ENCODE measurements at regions not wholly inside any gene's neighbourhood (a gene's known extent, or its start where the extent isn't known, plus 50 kb on each side); places are given as distances from the start of the nearest gene placed in this dataset.

DNA sequence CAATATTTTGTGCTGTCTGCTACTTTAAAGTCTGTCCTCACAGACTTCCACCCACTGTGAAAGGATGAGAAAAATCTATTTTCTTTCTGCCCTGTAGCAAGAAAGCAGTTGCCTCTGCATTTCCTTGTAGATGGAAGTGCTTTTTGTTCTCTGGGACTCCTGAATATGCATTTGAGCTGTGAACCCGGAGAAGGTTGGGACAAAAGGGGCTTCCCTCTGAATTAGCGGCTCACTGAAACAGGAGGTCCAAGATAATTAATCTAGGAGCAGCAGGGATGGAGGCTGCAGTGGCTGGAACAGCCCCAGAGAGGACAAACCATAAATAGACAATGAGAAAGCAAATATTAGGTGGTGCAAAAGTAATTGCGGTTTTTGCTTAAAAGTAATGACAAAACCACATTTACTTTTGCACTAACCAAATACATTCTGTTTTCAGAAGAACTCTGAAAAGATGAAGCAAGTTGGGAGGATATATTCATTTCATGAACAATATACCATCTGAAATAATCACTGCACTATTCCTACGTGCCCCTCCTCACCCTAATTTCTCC, 143.4 kb upstream of the KBTBD8 start:
- H3K79me2 ChIP-seq (ENCODE audit: control insufficient read depth, insufficient read depth, low read length, unreplicated experiment) = no peaks in the 10 kb centered on the region
- no peaks in the 10 kb centered on the region for H3K4me1 ChIP-seq (ENCODE audit: control insufficient read depth, insufficient read depth, low read length, unreplicated experiment)
- H2AFZ ChIP-seq (ENCODE audit: low read length, unreplicated experiment) = no peak overlapping the region
- H3K4me3 ChIP-seq (ENCODE audit: low read depth, low read length) = no peak overlapping the region
- H3K27ac ChIP-seq (ENCODE audit: low read depth, low read length) = no peak overlapping the region
- peaks cover 44% of the 10 kb centered on the region for H3K27me3 ChIP-seq (ENCODE audit: insufficient read depth, low read length)
- no peaks in the 10 kb centered on the region for H3K36me3 ChIP-seq (ENCODE audit: insufficient read depth, low read length)

DNA sequence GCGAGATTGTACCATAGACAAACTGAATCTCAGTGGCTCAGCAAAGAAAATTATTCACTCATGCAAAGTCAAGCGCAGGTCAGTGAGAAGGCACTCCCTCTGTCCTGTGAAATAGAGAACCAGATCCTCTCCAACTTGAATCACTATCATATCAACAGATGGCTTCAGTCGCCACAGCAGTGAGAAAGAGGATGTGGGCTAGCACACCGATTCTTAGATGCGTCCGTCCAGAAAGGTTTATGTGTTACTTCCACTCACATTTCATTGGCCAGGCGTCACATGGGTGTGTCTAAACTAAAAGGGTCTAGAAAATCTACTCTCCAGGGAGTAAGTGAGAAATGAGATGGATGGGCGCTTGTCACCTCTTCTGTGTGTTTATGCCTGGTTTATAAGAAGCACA, 141.6 kb upstream of the KBTBD8 start:
- no peak overlapping the region for H3K4me3 ChIP-seq (ENCODE audit: low read depth, low read length)
- no peak overlapping the region for H3K27ac ChIP-seq (ENCODE audit: low read depth, low read length)
- no peaks in the 10 kb centered on the region for H3K4me1 ChIP-seq (ENCODE audit: control insufficient read depth, insufficient read depth, low read length, unreplicated experiment)
- no peaks in the 10 kb centered on the region for H3K79me2 ChIP-seq (ENCODE audit: control insufficient read depth, insufficient read depth, low read length, unreplicated experiment)
- H3K27me3 ChIP-seq (ENCODE audit: insufficient read depth, low read length) = peaks cover 36% of the 10 kb centered on the region
- H2AFZ ChIP-seq (ENCODE audit: low read length, unreplicated experiment) = no peak overlapping the region
- no peaks in the 10 kb centered on the region for H3K36me3 ChIP-seq (ENCODE audit: insufficient read depth, low read length)

DNA sequence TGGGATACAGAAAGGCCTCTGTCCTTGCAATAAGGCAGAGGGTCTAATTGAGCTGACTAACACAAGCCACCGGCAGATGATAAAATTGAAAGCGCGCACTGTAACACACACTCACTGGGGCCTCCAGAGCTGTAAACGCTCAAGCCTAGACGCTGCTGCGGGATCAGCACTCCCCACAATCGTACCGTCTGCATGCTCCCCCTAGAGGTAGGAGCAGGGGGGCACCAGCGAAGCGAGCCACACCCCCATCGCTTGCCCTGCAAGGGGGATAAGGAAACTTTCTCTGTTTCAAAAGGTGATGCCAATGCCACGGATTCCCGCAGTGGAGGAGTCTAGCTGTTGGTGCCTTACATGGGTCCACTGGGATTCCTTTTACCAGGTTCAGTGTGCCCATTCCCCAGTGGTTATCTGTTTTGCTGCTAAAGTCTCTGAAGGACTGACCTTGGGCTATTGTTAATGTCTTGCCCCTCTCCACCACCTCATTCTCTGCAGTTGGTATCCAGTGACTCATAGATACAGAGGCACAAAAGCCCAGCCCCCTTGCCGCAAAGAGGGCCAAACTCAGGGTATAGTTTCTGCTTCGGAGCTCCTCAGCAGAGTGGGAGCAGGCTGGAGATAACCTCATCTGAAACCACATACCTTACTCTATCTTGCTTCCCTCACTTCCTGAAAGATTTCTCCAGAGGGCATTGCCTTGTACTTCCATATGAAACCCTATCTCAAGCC, 139.3 kb upstream of the KBTBD8 start:
- H3K4me3 ChIP-seq (ENCODE audit: low read depth, low read length) = no peak overlapping the region
- H3K79me2 ChIP-seq (ENCODE audit: control insufficient read depth, insufficient read depth, low read length, unreplicated experiment) = no peaks in the 10 kb centered on the region
- no peaks in the 10 kb centered on the region for H3K36me3 ChIP-seq (ENCODE audit: insufficient read depth, low read length)
- peaks cover 16% of the 10 kb centered on the region for H3K27me3 ChIP-seq (ENCODE audit: insufficient read depth, low read length)
- no peaks in the 10 kb centered on the region for H3K4me1 ChIP-seq (ENCODE audit: control insufficient read depth, insufficient read depth, low read length, unreplicated experiment)
- no peak overlapping the region for H3K27ac ChIP-seq (ENCODE audit: low read depth, low read length)
- H2AFZ ChIP-seq (ENCODE audit: low read length, unreplicated experiment) = no peak overlapping the region

DNA sequence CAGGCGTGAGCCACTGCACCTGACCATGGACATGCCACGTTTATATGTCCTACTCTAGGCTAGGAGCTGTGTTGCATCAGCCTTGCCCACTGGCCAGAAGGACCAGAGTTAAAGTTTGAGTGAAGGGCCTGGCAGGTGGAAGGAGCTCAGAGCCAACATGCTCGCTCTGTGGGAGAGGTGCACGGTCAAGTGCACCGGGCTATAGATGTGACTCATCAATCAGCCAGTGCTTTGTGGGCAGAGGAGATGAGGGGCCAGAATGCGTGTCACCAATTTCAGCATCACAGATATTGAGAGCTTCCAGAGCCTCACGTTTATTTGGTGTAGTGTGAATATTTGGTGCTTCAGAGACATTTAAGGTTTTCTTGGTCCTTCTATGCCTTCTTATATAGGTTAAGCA, 137.3 kb upstream of the KBTBD8 start:
- H3K36me3 ChIP-seq (ENCODE audit: insufficient read depth, low read length) = no peaks in the 10 kb centered on the region
- H3K27me3 ChIP-seq (ENCODE audit: insufficient read depth, low read length) = no peaks in the 10 kb centered on the region
- H3K4me1 ChIP-seq (ENCODE audit: control insufficient read depth, insufficient read depth, low read length, unreplicated experiment) = no peaks in the 10 kb centered on the region
- H3K27ac ChIP-seq (ENCODE audit: low read depth, low read length) = no peak overlapping the region
- no peak overlapping the region for H2AFZ ChIP-seq (ENCODE audit: low read length, unreplicated experiment)
- H3K79me2 ChIP-seq (ENCODE audit: control insufficient read depth, insufficient read depth, low read length, unreplicated experiment) = no peaks in the 10 kb centered on the region
- no peak overlapping the region for H3K4me3 ChIP-seq (ENCODE audit: low read depth, low read length)

DNA sequence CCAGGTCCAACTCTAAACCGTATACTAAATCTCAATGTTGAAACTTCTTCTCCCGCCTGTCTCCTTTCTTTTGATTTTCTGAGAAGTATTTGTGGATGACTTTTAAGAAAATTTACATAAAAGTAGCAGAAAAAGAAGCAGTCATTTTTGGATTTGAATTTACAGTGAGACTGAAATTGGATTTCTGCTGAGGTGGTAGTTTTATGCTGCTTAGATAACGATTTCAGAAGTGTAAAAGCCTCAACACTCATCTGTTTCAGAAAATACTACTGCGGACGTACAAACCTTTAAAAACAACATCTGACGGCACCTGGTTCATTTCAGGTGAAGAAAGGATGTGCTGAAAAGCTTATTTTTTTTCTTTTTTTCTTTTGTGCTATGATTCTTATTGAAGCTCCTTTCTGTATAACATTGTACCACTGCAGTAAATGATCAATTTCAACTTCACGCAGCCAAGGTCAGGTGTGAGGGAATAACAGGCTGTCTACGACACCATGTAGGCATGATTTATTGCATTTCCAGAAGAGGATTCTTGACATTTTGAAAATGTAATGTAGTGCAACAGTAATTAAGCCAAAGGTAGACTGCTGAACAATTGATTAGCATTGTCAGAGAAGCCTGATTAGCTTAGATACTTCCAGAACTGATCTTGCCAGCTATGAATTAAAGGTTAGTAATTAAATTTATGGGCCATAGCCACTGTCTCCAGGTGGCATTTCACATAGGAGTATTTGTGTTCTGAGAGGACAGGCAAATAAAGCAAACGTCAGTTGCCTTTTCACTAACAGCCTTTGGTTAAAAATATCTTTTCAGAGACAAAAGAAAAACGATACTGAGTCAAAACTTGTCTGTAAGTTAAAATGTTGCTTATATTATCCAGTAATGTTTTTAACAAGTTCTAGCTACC, 134.6 kb upstream of the KBTBD8 start:
- H3K27me3 ChIP-seq (ENCODE audit: insufficient read depth, low read length) = no peaks in the 10 kb centered on the region
- no peaks in the 10 kb centered on the region for H3K79me2 ChIP-seq (ENCODE audit: control insufficient read depth, insufficient read depth, low read length, unreplicated experiment)
- H3K36me3 ChIP-seq (ENCODE audit: insufficient read depth, low read length) = no peaks in the 10 kb centered on the region
- H3K27ac ChIP-seq (ENCODE audit: low read depth, low read length) = no peak overlapping the region
- H2AFZ ChIP-seq (ENCODE audit: low read length, unreplicated experiment) = no peak overlapping the region
- no peak overlapping the region for H3K4me3 ChIP-seq (ENCODE audit: low read depth, low read length)
- H3K4me1 ChIP-seq (ENCODE audit: control insufficient read depth, insufficient read depth, low read length, unreplicated experiment) = no peaks in the 10 kb centered on the region

DNA sequence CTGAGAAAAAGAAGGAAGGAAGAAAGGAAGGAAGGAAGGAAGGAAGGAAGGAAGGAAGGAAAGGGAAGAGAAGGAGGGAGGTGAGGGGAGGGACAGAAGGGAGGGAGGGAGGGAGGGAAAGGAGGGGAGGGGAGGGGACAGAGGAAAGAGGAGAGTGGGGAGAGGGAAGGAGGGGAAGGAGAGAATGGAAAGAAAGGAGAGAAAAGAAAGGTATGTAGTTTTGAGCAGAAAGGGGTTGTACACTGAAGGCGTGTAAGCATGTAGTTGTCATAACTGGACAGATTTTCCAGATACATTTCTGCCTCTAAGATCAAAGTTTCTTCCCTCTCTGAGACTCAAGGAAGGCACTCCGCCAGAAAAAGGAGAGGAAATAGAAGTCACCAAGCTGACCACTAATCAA, 113.4 kb upstream of the KBTBD8 start:
- H2AFZ ChIP-seq (ENCODE audit: low read length, unreplicated experiment) = no peak overlapping the region
- H3K4me1 ChIP-seq (ENCODE audit: control insufficient read depth, insufficient read depth, low read length, unreplicated experiment) = no peaks in the 10 kb centered on the region
- no peak overlapping the region for H3K4me3 ChIP-seq (ENCODE audit: low read depth, low read length)
- no peaks in the 10 kb centered on the region for H3K79me2 ChIP-seq (ENCODE audit: control insufficient read depth, insufficient read depth, low read length, unreplicated experiment)
- H3K27me3 ChIP-seq (ENCODE audit: insufficient read depth, low read length) = peaks cover 6% of the 10 kb centered on the region
- no peaks in the 10 kb centered on the region for H3K36me3 ChIP-seq (ENCODE audit: insufficient read depth, low read length)
- no peak overlapping the region for H3K27ac ChIP-seq (ENCODE audit: low read depth, low read length)

DNA sequence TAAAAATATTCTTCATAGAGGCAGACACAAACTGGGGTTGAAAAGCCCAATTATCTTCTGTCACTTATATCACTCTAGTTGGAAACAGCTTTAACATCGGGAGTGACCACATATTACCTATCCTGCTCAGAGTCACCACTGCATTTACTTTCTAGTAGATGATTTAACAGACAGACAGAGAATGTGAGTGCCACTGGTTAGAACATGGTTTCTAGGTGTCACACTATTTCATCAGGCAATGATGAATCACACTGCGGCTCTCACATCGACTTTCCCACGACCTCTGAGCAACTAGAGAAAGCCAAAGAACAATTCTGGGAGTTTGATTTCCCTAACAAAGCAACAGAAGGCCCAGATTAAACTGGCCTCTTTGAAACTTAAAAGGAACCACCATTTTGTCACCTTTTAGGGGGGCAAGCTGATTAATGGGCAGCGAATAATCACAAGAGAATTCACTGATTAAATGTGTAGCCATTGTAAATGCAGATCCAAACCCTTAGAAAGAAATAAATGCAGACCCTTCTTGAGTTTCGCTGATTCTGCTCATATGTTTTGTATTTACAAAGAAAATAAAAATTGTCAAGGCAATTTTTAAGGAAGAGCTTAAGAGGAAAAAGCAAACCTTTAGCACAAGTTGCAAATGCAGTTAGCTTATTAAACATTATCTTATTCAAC, 112.6 kb upstream of the KBTBD8 start:
- peaks cover 4% of the 10 kb centered on the region for H3K4me1 ChIP-seq (ENCODE audit: control insufficient read depth, insufficient read depth, low read length, unreplicated experiment)
- H3K27ac ChIP-seq (ENCODE audit: low read depth, low read length) = peak overlapping the region; percentile 27
- no peak overlapping the region for H3K4me3 ChIP-seq (ENCODE audit: low read depth, low read length)
- H2AFZ ChIP-seq (ENCODE audit: low read length, unreplicated experiment) = no peak overlapping the region
- H3K79me2 ChIP-seq (ENCODE audit: control insufficient read depth, insufficient read depth, low read length, unreplicated experiment) = no peaks in the 10 kb centered on the region
- peaks cover 5% of the 10 kb centered on the region for H3K27me3 ChIP-seq (ENCODE audit: insufficient read depth, low read length)
- no peaks in the 10 kb centered on the region for H3K36me3 ChIP-seq (ENCODE audit: insufficient read depth, low read length)

DNA sequence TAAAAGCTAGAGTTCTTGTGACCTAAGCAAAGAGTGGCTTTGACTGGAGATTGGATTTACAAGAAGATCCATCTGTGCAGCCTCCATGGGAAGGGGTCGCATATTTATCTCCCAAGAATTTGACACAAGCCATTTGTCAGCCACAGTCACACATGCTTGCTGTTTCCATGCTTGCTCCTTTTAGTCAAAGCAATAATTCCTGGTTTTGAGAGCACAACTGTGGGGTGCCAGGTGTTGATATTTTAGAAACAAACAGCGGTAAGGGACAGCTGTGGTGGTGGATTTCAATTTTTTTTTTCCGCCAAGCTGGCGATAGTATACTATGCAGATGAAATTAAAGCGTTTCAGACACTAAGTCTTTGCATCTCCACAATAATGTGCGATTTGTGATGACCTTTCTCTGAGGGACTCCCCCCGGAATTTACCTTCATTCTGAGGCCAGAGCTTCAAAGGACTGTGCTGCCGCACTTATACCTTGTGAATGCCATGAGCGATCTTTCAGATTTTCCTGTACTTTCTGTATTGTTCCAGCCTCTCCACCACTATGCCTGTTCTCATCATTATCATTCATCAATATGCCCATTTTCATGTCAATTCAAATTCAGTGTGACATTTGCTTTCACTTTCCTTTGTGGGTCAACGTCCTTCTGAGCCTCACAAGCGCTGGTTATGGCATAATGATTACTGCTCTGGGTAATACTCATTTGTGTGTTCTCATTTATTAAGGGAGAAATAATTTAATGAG, 108.2 kb upstream of the KBTBD8 start:
- Histone ChIP-seq H3K4me3 (ENCODE audit: low read depth, low read length) (peak overlapping the region; percentile 44), H2AFZ (ENCODE audit: low read length, unreplicated experiment) (peak overlapping the region; percentile 48)

DNA sequence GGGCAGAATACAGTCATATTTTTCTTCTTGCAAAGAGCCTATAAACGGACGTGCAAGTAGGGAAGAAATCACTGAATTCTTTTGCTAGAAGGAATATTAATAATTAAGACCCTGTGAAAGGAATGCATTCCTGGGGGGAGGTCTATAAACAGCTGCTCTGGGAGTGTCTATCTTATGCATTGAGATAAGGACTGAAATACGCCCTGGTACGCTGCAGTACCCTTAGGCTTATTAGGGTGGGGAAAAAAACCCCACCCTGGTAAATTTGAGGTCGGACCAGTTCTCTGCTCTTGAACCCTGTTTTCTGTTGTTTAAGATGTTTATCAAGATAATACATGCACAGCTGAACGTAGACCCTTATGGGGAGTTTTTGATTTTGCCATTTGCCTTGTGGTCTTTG, 100.0 kb upstream of the KBTBD8 start:
- Histone ChIP-seq H2AFZ (ENCODE audit: low read length, unreplicated experiment) (no peak overlapping the region), H3K79me2 (ENCODE audit: control insufficient read depth, insufficient read depth, low read length, unreplicated experiment) (no peaks in the 10 kb centered on the region), H3K36me3 (ENCODE audit: insufficient read depth, low read length) (no peaks in the 10 kb centered on the region), H3K27me3 (ENCODE audit: insufficient read depth, low read length) (peaks cover 2% of the 10 kb centered on the region; the same call in 1 of the 2 replicates), H3K4me1 (ENCODE audit: control insufficient read depth, insufficient read depth, low read length, unreplicated experiment) (no peaks in the 10 kb centered on the region), H3K27ac (ENCODE audit: low read depth, low read length) (no peak overlapping the region), H3K4me3 (ENCODE audit: low read depth, low read length) (no peak overlapping the region)

More for the DNA sequence above, 108.2 kb upstream of the KBTBD8 start:
- Histone ChIP-seq H3K36me3 (ENCODE audit: insufficient read depth, low read length) (no peaks in the 10 kb centered on the region), H3K4me1 (ENCODE audit: control insufficient read depth, insufficient read depth, low read length, unreplicated experiment) (peaks cover 4% of the 10 kb centered on the region), H3K79me2 (ENCODE audit: control insufficient read depth, insufficient read depth, low read length, unreplicated experiment) (no peaks in the 10 kb centered on the region), H3K27ac (ENCODE audit: low read depth, low read length) (no peak overlapping the region), H3K27me3 (ENCODE audit: insufficient read depth, low read length) (peaks cover 14% of the 10 kb centered on the region)

DNA sequence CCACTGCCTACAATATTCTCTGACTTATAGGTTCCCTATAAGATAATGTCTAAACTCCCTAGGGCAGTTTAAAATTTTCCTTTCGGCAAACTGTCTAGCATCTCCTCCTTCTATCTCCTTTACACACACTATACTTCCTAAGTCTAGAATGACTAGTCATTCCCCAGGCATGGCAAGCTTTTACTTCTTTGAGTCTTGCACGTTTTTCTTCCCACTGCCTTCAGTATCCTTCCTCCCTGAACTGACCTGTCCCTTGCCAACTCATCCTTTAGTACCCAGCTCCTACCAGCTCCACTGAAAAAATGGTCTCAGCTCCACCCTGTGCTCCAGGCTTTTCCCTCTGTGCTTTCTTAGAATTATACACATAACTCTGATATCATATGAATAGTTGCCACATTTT, 93.8 kb upstream of the KBTBD8 start:
- Histone ChIP-seq H3K27me3 (ENCODE audit: insufficient read depth, low read length) (peaks cover 56% of the 10 kb centered on the region), H3K79me2 (ENCODE audit: control insufficient read depth, insufficient read depth, low read length, unreplicated experiment) (no peaks in the 10 kb centered on the region), H2AFZ (ENCODE audit: low read length, unreplicated experiment) (no peak overlapping the region), H3K4me3 (ENCODE audit: low read depth, low read length) (no peak overlapping the region), H3K36me3 (ENCODE audit: insufficient read depth, low read length) (no peaks in the 10 kb centered on the region), H3K4me1 (ENCODE audit: control insufficient read depth, insufficient read depth, low read length, unreplicated experiment) (no peaks in the 10 kb centered on the region), H3K27ac (ENCODE audit: low read depth, low read length) (no peak overlapping the region)

All from ACC112 (cell line).